Stimulated activated CD8-positive, alpha-beta memory T cell treated with anti-CD3 and anti-CD28 coated beads, Interleukin-15, amount 100 ng/mL, for 24 hours (primary cell): ENCODE measurements at regions not wholly inside any gene's neighbourhood (a gene's known extent, or its start where the extent isn't known, plus 50 kb on each side); places are given as distances from the start of the nearest gene placed in this dataset.
"Not testable (repeated sequence)": the region's sequence is repeated elsewhere in the genome, so short reads cannot be mapped to it uniquely, and the experiment has no call there.

Source experiments
- DNase-seq: peaks from one replicate; pipeline ENCODE4 v3.0.0-alpha.2; 2020; ENCODE audit warnings: low read depth

DNA sequence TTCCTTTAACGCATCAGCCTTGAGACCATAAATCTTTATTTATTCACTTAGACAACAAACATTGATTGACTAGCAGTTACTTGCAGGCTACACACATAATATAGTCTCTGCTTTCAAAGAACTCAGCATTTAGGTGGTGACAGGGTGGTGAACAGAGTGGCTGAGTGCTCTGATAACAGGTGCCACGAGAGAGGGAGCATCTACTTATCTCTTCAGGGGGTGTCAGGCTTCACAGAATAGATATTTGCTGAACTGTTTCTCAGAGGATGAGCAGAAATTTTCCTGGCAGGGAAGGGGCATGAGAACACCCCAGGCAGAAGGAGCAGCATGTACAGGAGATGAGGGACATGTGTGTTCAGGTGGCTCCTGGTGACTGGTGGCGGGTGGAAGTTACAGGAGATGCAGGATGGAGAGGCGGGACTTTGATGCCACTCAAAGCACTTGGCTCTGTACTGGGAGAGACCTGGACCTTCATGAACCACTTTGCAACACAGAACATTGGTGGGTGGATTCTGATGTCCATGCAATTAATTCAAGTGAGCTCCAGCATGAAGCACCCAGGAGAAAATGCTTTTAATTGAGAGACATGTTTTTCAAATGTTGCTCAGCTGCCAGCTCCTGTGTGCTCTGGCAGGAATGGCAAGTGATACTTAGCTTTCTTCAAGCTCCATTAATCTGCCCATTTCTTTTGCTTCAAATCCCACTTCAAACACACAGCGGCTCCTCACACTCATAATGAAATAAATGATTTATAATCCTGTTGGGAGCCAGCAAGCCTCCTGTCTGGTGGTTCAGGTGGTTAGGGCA is 248.9 kb downstream of the MYCN start:
- DNase-seq, result no peak

DNA sequence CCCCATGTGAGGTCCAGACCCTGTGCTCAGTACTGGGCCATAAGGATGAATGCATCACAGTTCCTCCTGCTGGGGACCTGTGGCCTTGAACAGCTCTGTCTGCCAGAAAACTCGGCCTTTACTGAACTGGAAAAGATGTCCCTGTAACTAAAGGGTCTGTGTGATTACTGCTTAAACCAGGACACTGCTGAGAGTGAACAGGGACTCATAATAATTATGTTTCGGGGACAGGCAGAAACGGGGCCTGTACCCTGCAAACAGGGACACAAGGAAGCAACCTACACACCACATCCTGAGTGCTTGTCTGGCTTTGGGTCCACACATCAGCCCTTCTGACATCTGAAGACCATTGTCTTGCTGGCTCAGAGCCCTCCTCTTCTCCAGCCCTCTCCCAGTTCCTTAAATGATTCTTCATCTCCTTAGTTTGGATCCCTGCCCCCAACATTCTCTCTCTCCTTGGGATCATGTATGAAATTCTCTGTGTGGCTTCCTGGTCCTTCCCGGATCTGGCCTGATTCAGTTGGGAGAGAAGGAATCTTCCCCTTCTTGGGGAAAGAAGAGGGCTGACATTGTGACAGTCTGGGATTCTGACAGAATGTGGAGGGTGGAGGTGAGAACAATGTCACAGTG is 248.0 kb downstream of the MYCN start:
- DNase-seq, result no peak

- no peak for DNase-seq
Observed at GRCh38 chr2:16187482-16187817, 247.1 kb downstream of the MYCN start.

- no peak for DNase-seq
Observed at GRCh38 chr2:16186661-16187481, 246.5 kb downstream of the MYCN start.

GRCh38 chr2:16185801-16186272 is 245.5 kb downstream of the MYCN start:
- no peak for DNase-seq

DNA sequence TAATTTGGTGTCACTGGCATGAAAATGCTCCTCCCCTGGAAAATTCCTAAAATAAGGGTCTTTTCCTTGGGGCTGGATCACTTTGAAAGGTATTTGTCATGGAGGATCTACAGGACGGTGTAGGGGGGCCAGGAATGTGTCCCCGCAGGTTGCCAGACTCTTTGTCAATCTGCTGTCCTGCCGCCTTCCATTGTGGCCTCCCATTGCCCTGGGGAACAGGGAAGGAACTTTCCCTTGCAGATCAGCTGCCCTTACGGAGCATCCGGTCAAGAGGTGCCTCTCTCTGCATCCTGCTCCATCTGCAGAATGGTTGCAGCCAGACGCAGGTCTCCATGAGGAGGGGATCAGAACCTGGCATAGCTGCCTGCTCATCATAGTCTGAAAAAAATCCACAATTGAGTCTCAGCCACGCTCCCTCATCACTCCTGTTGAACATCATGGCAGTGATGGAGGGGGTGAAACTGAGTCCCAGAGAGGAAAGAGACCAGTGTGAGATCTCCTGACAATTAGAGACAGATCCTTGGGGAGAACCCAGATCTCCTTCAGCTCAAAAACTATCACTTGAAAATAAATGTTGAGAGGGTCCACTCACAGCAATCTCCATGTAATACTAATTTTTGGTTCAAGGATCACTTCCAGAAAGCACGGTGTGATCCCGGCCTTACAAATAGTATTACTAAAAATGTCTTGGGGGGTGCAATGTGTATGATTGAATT is 244.8 kb downstream of the MYCN start:
- DNase-seq, result no peak

- no peak for DNase-seq
Observed at GRCh38 chr2:16184341-16184890, 244.1 kb downstream of the MYCN start.

GRCh38 chr2:16183345-16183744 is 243.0 kb downstream of the MYCN start:
- DNase-seq, result no peak

GRCh38 chr2:16182841-16183240 is 242.5 kb downstream of the MYCN start:
- no peak for DNase-seq

GRCh38 chr2:16182311-16182815 is 242.0 kb downstream of the MYCN start:
- DNase-seq, result not testable (repeated sequence)

- no peak for DNase-seq
Observed at GRCh38 chr2:16181741-16182090, 241.4 kb downstream of the MYCN start.

- no peak for DNase-seq
Observed at GRCh38 chr2:16181062-16181740, 240.9 kb downstream of the MYCN start.

DNA sequence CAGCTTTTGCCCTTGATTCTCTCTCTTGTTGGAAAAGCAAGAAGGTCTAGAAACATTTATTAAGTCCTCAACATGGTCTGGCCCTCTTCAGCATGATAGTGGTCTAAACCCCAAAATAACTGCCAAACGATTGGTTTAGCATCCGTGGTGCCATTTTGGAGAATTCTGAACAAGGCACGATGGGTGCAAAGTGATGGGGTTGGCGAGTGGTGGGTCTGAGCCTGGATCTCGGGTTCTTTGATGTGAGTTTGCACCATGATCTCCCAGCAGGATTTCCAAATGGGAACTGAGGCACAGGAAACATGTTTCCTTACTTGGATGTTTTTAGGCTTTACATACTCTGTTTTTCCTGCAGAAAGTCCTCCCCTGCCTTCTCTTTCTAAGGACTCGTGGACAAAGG is 240.3 kb downstream of the MYCN start:
- no peak for DNase-seq

DNA sequence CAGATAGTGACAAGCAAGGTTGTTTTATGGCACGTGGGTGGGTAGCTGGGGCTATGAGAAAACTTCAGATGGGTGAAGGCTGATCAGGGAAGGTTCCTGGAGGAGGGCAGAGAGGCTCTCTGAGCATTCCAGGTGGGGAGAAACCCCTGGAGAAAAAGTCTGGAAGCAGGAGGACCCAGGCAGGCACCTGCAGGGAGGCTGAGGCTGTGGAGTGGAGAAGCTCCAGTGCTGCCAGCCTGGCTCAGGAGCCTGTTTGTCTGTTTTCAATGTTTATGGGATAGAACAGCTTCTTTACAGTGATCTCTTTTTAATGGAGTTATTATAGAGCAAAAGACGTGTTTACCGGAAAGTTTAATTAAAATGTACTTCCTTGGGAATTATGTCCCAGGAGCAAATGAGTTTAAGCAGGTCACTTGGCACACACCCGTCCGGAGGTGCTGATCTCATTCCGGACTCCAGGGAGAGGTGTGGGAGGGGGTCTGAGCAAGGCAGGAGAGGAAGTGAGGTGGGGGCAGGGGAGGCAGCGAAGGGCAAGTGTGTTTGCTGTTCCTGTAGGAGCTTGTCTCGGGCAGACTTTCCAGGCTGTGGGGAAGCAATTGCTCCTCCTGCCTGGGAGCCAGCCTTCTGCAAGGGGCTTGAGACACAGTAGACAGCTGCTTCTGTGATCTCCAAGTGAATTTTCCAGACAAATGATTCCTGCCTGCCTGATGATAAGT is 239.5 kb downstream of the MYCN start:
- DNase-seq, result no peak

DNA sequence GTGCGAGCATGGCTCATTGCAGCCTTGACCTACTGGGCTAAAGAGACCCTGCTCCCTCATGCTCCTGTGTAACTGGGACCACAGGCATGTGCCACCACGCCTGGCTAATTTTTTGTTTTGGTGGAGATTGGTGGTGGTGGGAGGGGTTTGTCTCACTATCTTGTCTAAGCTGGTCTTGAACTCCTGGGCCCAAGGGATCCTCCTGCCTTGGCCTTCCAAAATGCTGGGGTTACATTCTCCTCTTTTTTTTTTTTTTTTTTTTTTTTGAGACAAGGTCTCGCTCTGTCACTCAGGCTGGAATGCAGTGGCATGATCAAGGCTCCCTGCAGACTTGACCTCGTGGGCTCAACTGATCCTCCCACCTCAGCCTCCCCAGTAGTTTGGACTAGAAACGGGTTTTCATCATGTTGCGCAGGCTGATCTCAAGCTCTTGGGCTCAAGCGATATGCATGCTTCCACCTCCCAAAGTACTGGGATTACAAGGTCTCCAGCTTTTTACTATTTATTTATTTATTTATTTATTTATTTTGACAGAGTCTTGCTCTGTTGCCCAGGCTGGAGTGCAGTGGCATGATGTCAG is 238.3 kb downstream of the MYCN start:
- DNase-seq, result no peak

DNA sequence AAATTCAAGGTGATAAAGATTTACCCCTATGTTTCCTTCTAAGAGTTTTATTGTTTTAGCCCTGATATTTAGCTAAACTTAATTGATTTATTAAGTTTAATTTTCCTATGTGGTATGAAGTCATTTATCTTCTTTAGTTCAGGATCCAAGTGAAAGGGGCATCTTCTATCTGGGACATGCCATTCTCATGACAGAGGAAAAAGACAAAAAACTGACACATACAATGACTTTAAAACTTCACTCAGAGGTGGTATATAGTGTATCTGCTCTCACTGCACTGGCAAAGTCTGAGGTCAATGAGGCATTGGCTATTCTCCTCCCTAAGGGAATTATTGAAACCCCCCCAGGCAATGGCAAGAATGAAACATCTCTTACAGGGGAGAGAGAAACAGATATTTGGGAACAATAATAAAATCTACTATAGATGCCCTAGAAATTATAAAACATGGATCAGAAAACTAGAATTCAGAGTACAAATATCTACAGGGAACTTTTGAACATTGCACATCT is 237.4 kb downstream of the MYCN start:
- DNase-seq, result no peak

- DNase-seq, result no peak
Observed at GRCh38 chr2:16176971-16177480, 236.7 kb downstream of the MYCN start.

GRCh38 chr2:16175247-16175825 is 235.0 kb downstream of the MYCN start:
- DNase-seq, result no peak

GRCh38 chr2:16174693-16175045 is 234.3 kb downstream of the MYCN start:
- DNase-seq, result no peak
